ENCODE measurements at regions not wholly inside any gene's neighbourhood (a gene's known extent, or its start where the extent isn't known, plus 50 kb on each side); places are given as distances from the start of the nearest gene placed in this dataset.
"Not testable (repeated sequence)": the region's sequence is repeated elsewhere in the genome, so short reads cannot be mapped to it uniquely, and the experiment has no call there.

GRCh38 chrX:40373641-40374040 lies 207.1 kb upstream of the ATP6AP2 start:
- no peak for TF ChIP-seq CTCF (IDR thresholded peaks at IDR 0.05; ENCODE audit: borderline replicate concordance)
- Histone ChIP-seq H3K9me3 (replicated peaks) (no peaks in the 10 kb centered on the region), H3K4me1 (no peaks in the 10 kb centered on the region), H3K27ac (replicated peaks) (no peak overlapping the region), H3K27me3 (ENCODE audit: low read depth) (no peaks in the 10 kb centered on the region), H3K4me3 (no peak overlapping the region), H3K36me3 (no peaks in the 10 kb centered on the region)
- DNase-seq = no peak
- intact Hi-C loops (cut with micrococcal nuclease) = no loop called here

GRCh38 chrX:40373025-40373424 lies 207.7 kb upstream of the ATP6AP2 start:
- no peak for DNase-seq
- intact Hi-C loops (cut with micrococcal nuclease) = no loop called here
- Histone ChIP-seq H3K27ac (replicated peaks) (no peak overlapping the region), H3K27me3 (ENCODE audit: low read depth) (no peaks in the 10 kb centered on the region), H3K36me3 (no peaks in the 10 kb centered on the region), H3K4me1 (no peaks in the 10 kb centered on the region), H3K4me3 (no peak overlapping the region), H3K9me3 (replicated peaks) (no peaks in the 10 kb centered on the region)
- TF ChIP-seq CTCF (IDR thresholded peaks at IDR 0.05; ENCODE audit: borderline replicate concordance) = no peak

- no peak overlapping the region for H3K4me3 ChIP-seq
- H3K27me3 ChIP-seq (ENCODE audit: low read depth) = no peaks in the 10 kb centered on the region
- no peak for DNase-seq
- intact Hi-C loops (cut with micrococcal nuclease) = no loop called here
- H3K4me1 ChIP-seq = no peaks in the 10 kb centered on the region
- no peak for TF ChIP-seq CTCF (IDR thresholded peaks at IDR 0.05; ENCODE audit: borderline replicate concordance)
- no peaks in the 10 kb centered on the region for H3K9me3 ChIP-seq (replicated peaks)
- no peaks in the 10 kb centered on the region for H3K36me3 ChIP-seq
- no peak overlapping the region for H3K27ac ChIP-seq (replicated peaks)
Measured at GRCh38 chrX:40371376-40371775, 209.4 kb upstream of the ATP6AP2 start.

- no peak for TF ChIP-seq CTCF (IDR thresholded peaks at IDR 0.05; ENCODE audit: borderline replicate concordance)
- H3K4me3 ChIP-seq = no peak overlapping the region
- no peak overlapping the region for H3K27ac ChIP-seq (replicated peaks)
- intact Hi-C loops (cut with micrococcal nuclease) = no loop called here
- H3K9me3 ChIP-seq (replicated peaks) = no peaks in the 10 kb centered on the region
- H3K27me3 ChIP-seq (ENCODE audit: low read depth) = no peaks in the 10 kb centered on the region
- no peak for DNase-seq
- H3K4me1 ChIP-seq = no peaks in the 10 kb centered on the region
- no peaks in the 10 kb centered on the region for H3K36me3 ChIP-seq
Measured at GRCh38 chrX:40368611-40369061, 212.1 kb upstream of the ATP6AP2 start.

- intact Hi-C loops (cut with micrococcal nuclease) = no loop called here
- Histone ChIP-seq H3K27me3 (ENCODE audit: low read depth) (no peaks in the 10 kb centered on the region), H3K9me3 (replicated peaks) (no peaks in the 10 kb centered on the region), H3K4me1 (no peaks in the 10 kb centered on the region), H3K36me3 (no peaks in the 10 kb centered on the region), H3K27ac (replicated peaks) (no peak overlapping the region), H3K4me3 (no peak overlapping the region)
- TF ChIP-seq CTCF (IDR thresholded peaks at IDR 0.05; ENCODE audit: borderline replicate concordance) = no peak
- DNase-seq = no peak
Measured at GRCh38 chrX:40366661-40367060, 214.1 kb upstream of the ATP6AP2 start.

GRCh38 chrX:40362291-40362690 lies 218.5 kb upstream of the ATP6AP2 start:
- H3K4me1 ChIP-seq; intact Hi-C loops (cut with micrococcal nuclease); H3K36me3 ChIP-seq; H3K4me3 ChIP-seq; H3K9me3 ChIP-seq (replicated peaks); H3K27me3 ChIP-seq (ENCODE audit: low read depth); H3K27ac ChIP-seq (replicated peaks); DNase-seq: not testable (repeated sequence)

All from left ventricle myocardium inferior (tissue), 1 donor.